NCI-H510A (cell line): ENCODE measurements at regions not wholly inside any gene's neighbourhood (a gene's known extent, or its start where the extent isn't known, plus 50 kb on each side); places are given as distances from the start of the nearest gene placed in this dataset.

ENCODE experiments used
- DNase-seq: peaks from one replicate; lab custom pipeline; 2025; lab: John Stamatoyannopoulos, UW

DNA sequence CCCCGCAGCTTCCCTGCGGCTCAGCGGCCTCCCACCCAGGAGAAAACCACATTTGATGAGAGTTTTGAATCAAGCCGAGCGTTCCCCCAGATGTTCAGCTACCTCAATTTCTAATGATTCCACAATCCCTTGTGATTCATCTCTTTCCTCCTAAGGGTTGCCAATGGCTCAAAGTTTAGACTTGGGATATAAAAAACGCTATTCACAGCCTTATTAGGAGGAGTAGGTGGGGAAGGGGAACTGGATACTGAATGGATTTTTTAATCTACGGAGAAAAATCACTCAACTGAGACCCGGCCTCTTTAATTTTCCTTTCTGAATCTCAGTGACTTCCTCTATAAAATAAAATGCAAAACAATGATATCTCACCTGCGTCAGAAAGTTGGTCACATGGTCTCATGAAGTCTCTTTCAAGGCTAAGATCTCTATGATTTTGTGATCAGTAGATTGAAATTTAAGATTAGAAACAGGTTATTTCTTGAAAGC lies 192.6 kb upstream of the TCF4 start:
- no peak for DNase-seq

DNA sequence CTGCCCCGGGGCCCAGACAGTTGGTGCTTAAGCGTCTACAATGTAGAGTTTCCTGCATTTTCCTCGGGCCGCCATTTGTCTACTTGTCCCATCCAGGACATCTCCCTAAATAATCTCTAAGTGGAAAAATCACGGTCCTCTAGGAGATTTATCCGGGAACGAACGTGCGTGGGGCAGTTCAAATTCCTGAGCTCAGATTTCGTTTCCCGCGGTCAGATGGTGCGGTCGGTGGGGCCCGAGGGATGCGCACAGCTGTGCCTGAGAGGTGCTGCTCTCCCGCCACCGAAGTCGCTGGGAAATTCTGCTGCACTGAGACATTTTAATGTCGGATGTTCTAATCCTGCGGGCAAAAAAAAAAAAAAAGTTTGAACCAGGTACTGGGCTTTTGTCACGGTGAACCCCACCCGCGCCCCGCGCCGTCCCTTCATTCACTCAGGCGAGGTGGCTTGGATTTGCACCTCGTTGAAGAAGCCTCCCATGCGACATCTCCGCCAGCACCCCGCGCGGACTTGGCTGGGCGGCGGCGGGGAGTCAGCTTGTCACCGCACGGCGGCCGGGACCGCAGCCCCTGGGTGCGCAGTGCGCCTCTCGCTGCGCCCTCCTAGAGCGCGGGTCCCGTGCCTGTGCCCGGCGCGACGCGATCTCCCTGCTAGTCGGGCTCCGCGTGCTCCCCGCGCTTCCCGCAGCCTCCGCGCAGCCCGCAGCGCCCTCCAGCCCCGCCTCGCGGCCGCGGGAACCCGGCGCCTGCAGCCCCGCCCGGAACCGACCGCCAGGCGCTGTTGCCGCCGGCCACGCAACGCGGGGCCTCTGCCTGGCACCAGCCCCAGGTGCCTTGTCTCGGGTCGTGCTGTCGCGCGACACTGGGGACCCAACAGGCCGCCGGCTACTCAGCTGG lies 191.9 kb upstream of the TCF4 start:
- no peak for DNase-seq

- DNase-seq: peak; percentile 12
Observed at GRCh38 chr18:55778788-55779690, 191.0 kb upstream of the TCF4 start.

DNA sequence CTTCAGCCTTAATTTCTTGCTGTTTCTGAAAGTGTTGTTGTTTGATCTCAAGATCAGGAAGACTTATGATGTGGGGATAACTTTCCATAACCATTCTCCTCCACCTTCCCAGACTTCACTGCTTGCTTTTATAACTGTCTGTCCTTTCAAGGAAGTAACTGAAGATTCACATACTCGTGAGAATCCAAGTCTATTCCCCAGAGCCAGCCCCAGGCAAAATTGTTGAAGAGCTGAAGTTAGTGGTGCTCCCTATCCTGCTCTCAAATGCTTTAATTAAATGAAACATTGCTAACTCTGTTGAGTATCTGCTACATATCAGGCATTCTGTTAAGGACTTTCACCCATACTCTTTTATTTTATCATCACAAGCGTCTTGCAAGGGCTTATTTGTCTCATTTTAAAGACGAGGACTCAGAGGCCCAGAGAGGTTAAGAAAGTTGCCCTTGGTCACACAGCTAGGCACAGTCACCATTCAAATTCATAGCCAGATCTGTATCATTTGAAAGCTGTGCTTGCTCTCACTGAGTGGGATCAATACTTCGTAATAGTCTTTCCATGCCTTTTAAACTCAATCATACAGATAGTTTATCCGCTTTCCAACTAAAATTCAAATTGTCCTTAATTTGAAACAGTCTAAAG lies 189.8 kb upstream of the TCF4 start:
- no peak for DNase-seq

DNA sequence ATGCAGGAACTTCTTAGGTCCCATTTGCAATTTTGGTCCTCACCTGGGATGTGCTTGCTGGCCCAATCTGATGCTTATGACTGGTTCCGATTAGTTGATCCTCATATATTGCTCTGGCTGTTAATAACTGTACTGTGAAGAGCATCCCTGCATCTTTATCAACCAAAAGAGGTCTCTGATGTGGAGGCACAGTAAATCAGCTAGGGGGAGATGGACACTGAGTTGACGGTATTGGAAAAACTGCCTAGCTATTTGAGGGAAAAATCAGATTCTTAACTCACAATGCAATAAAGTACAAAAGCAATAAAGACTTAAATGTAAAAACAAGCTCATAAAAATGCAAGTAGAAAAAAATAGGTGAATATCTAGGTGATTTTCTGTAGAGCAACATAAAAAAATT lies 188.0 kb upstream of the TCF4 start:
- DNase-seq: no peak

DNA sequence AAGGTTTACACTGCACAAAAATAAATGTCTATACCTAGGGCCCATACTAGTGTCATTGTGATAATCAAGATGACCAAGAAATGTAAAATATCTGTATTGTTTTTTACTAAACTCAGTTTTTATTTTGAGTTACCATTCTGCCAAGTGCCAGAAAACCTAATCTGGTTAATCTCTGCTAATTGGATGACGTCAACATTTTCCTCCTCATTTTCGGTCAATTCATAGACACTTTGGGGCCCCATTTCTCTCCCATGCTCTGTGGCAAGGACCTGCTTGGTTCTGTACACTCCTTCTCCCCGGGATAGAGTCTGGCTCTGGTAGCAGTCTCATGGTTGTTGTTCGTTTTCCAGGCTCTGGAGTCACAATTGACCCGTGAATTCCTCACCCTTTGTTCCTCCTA lies 186.5 kb upstream of the TCF4 start:
- no peak for DNase-seq

GRCh38 chr18:55768255-55768654 lies 180.3 kb upstream of the TCF4 start:
- no peak for DNase-seq

GRCh38 chr18:55764386-55764785 lies 176.4 kb upstream of the TCF4 start:
- no peak for DNase-seq

- DNase-seq: no peak
Observed at GRCh38 chr18:55763805-55764204, 175.8 kb upstream of the TCF4 start.

GRCh38 chr18:55763298-55763697 lies 175.3 kb upstream of the TCF4 start:
- no peak for DNase-seq

GRCh38 chr18:55762424-55762823 lies 174.4 kb upstream of the TCF4 start:
- no peak for DNase-seq

DNA sequence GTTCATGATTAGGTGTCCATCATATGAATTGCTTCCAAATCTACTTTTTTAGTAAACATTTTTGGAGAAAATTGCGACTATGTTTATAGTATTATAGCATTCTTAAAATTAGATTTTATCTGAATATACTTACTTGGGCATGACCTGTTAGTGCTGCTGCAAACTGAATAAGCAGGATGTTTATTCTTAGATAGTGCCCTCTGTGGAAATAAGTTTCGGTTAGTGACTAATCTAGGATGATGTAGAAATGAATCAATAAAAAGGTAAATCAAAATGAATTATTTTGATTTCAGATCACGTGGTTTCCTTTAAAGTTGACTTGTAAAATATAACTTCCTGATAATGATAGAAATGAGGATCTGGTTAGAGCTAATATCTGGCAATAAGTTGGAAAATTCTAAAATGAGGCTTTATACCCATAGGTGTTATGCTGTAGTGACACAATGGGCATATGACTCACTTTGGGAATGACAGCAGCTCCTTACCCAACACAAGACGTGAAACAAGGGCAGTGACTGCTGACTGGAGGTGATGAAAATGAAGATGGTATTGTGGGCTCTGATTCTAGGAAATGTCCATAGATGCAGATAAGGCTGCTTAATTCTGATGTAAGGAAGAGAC lies 165.8 kb upstream of the TCF4 start:
- DNase-seq: no peak

DNA sequence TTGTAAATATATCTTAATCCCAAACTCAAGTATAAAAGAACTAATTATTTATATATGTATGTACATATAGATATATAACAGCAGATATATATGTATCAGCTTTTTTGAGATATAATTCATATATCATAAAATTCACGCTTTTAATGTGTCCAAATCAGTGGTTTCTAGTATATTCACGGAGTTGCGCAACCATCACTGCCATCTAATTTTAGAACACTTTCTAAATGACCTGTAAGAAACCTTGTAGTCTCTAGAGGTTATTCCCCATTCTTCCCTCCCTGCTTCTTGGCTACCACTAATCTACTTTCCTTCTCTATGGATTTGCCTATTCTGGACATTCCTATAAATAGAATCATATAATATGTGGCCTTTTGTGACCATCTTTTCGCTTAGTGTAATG lies 163.5 kb upstream of the TCF4 start:
- no peak for DNase-seq

DNA sequence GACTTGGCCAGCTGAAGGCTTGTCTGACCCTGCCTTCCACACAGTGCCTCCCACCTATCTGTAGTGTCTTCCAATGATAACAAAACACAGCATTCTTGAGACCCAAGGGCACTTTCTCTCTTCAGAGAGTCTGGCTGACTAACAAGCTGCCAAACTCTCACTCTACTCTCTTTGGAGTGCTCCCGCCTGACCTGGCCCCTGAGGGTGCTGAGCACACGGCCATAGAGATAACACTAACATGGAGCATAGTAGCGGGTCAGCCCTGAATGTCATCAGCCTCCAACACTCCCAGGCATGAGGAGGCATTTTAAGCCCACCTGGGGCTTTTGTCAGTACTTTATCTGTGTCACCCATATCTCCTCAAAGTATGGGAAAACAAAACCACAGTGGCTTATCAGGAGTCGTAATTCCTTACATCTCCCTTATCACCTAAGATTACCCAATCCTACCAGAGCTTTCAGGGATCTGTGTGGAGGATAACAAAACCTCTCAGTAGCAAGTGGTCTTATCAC lies 160.3 kb upstream of the TCF4 start:
- DNase-seq: no peak

DNA sequence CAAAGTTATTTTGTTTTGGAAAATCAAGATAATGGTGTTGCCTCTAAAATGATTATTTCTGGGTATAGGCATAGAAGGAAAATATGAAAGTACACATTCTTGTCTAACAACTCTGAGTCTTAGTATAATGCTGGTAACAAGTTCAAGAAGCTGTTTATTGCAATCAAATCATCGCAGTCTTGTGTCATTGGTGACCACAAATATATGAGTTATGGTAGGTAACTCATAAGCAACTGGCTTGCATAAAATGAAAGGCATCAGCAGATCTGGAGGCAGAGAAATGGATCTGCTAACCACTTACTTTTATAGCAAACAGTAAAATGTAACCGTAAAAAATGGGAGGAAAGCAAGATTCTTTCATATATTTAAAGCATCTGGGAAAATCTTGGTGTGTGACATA lies 156.2 kb upstream of the TCF4 start:
- no peak for DNase-seq

DNA sequence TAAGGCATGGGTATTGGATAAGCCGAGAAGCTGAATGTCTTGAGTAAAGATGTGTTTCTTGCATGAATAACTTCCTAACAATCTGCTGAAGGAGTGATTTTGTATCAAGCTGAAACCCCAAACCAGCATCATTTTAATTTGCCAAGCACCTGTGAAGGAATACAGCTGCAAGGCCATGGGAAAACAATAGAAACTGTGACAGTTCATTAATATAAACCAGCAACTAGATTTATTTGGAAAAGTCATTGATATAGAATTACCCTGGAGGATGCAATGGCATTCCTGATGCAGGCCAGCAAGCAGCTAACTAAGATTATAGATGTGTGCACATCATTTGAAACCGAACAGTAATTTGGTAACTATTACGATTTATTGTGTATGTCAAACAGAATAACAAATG lies 155.7 kb upstream of the TCF4 start:
- DNase-seq: no peak

- no peak for DNase-seq
Observed at GRCh38 chr18:55743133-55743532, 155.1 kb upstream of the TCF4 start.

DNA sequence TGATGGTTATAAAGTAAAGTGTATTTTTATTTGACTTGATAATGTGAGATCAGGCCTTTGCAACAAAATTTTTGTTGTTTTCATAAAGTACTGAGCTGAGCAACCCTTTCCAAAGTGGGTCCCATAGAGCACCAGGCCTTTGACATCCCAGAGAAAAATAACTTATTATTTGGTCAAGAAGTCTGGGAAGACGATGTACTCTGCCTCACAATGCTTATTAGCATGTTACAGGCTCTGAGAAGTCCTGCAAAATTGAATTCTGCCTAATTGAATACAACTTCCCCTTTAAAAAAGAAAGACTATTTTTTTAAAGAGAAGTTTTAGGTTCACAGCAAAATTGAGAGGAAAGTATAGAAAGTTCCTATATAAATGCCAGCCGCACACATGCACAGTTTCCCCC lies 151.5 kb upstream of the TCF4 start:
- no peak for DNase-seq

GRCh38 chr18:55738483-55739114 lies 150.6 kb upstream of the TCF4 start:
- DNase-seq: no peak

- no peak for DNase-seq
Observed at GRCh38 chr18:55737781-55738468, 149.9 kb upstream of the TCF4 start.

DNA sequence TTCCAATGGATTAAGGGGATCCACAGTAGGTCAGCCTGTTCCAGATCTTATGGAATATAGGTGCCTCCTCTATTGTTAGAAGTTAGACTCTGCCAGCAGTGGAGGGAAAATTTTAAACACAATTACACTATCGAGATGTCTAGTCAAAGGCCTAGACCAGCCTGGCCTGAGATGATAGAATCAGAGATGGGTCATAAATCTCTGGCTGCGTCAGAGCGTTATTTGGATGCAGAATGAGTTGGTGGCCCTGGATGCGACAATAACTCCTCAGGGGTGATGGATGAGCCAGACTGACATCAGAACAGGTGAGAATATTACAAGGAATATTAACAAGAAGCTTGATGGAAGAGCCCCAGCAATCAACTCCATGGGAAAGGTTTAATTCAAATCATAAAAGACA lies 149.3 kb upstream of the TCF4 start:
- DNase-seq: no peak
